HEK293 (cell line): ENCODE measurements at regions not wholly inside any gene's neighbourhood (a gene's known extent, or its start where the extent isn't known, plus 50 kb on each side); places are given as distances from the start of the nearest gene placed in this dataset.

Source experiments
- CTCF ChIA-PET: fragments of 350-600 bp; formaldehyde crosslinking; extraction: SDS; loops from one replicate; lab custom pipeline; 2021; ENCODE audit warnings: antibody characterized with exemption; lab: Yijun Ruan, JAX
- POLR2A ChIA-PET: fragments of 300-600 bp; formaldehyde crosslinking; extraction: SDS; loops from one replicate; lab custom pipeline; 2020; ENCODE audit warnings: antibody characterized with exemption, inconsistent platforms; lab: Yijun Ruan, JAX
- H3K27ac ChIP-seq: fragments of 200-500 bp; sonication (Bioruptor generic); 2 replicates; pipeline ENCODE4 v1.5.1; 2014; ENCODE audit warnings: low read depth, low read length, control low read depth, inconsistent platforms; ENCODE audit errors: extremely low read depth
- H3K36me3 ChIP-seq, 2 experiments: fragments of 200-500 bp in 1 of 2; sonication (Bioruptor generic) in 1 of 2; 1 replicate in 1 of 2; 2 replicates in 1 of 2; pipeline ENCODE4 v1.5.1; 2014 to 2017; ENCODE audit warnings: inconsistent platforms in 2 of 2, low read length in 2 of 2; ENCODE audit not compliant: control insufficient read depth in 2 of 2, insufficient read depth in 1 of 2
- H3K4me1 ChIP-seq: fragments of 200-500 bp; sonication (Bioruptor generic); 2 replicates; pipeline ENCODE4 v1.5.1; 2014; ENCODE audit warnings: mild to moderate bottlenecking, low read length, inconsistent platforms; ENCODE audit not compliant: control insufficient read depth, insufficient read depth
- H3K4me3 ChIP-seq: 2 replicates; pipeline ENCODE4 v1.5.1; 2011; ENCODE audit warnings: low read depth, mild to moderate bottlenecking, control low read depth, low read length, moderate library complexity
- H3K9me3 ChIP-seq: fragments of 200-500 bp; sonication (Bioruptor generic); 2 replicates; pipeline ENCODE4 v1.5.1; 2014; ENCODE audit warnings: low read depth, low read length, inconsistent platforms; ENCODE audit not compliant: control insufficient read depth, insufficient read depth
- ELK4 ChIP-seq: IDR thresholded peaks from 2 replicates; pipeline ENCODE4 v1.6.1; 2011; ENCODE audit warnings: mild to moderate bottlenecking, low read depth, low read length, borderline replicate concordance
- INSM2 ChIP-seq: fragments of 450-650 bp; formaldehyde crosslinking; IDR thresholded peaks from 2 replicates; pipeline ENCODE4 v1.5.1; 2016; ENCODE audit warnings: missing biosample characterization, missing genetic modification characterization
- KLF10 ChIP-seq: fragments of 450-650 bp; IDR thresholded peaks from 2 replicates; pipeline ENCODE4 v1.5.1; 2018; ENCODE audit warnings: missing biosample characterization, mild to moderate bottlenecking, missing genetic modification characterization
- KLF16 ChIP-seq: fragments of 450-650 bp; formaldehyde crosslinking; IDR thresholded peaks from 2 replicates; pipeline ENCODE4 v1.5.1; 2017; ENCODE audit warnings: missing biosample characterization, missing genetic modification characterization
- YY1 ChIP-seq: fragments of 450-650 bp; formaldehyde crosslinking; IDR thresholded peaks from 2 replicates; pipeline ENCODE4 v1.5.1; 2018; ENCODE audit warnings: missing biosample characterization, missing genetic modification characterization
- ZBTB26 ChIP-seq: fragments of 450-650 bp; formaldehyde crosslinking; optimal IDR thresholded peaks from 2 replicates; pipeline ENCODE3; 2016; ENCODE audit warnings: missing biosample characterization, mild to moderate bottlenecking, missing genetic modification characterization
- ZBTB49 ChIP-seq: fragments of 450-650 bp; formaldehyde crosslinking; IDR thresholded peaks from 2 replicates; pipeline ENCODE4 v1.5.1; 2016; ENCODE audit warnings: missing biosample characterization, missing genetic modification characterization, low read depth
- ZBTB8A ChIP-seq: fragments of 450-650 bp; formaldehyde crosslinking; IDR thresholded peaks from 2 replicates; pipeline ENCODE4 v1.5.1; 2016; ENCODE audit warnings: missing biosample characterization, missing genetic modification characterization
- ZFP3 ChIP-seq: fragments of 450-650 bp; formaldehyde crosslinking; IDR thresholded peaks from 2 replicates; pipeline ENCODE4 v1.5.1; 2016; ENCODE audit warnings: low read depth, missing biosample characterization, missing genetic modification characterization
- ZFP69B ChIP-seq: fragments of 450-650 bp; formaldehyde crosslinking; IDR thresholded peaks from 2 replicates; pipeline ENCODE4 v1.5.1; 2016; ENCODE audit warnings: missing biosample characterization, missing genetic modification characterization
- ZNF10 ChIP-seq: fragments of 450-650 bp; formaldehyde crosslinking; IDR thresholded peaks from 2 replicates; pipeline ENCODE4 v1.5.1; 2017; ENCODE audit warnings: missing biosample characterization, missing genetic modification characterization
- ZNF138 ChIP-seq: fragments of 450-650 bp; formaldehyde crosslinking; IDR thresholded peaks from 2 replicates; pipeline ENCODE4 v1.5.1; 2016; ENCODE audit warnings: missing biosample characterization, missing genetic modification characterization, borderline replicate concordance
- ZNF140 ChIP-seq: fragments of 450-650 bp; formaldehyde crosslinking; IDR thresholded peaks from 2 replicates; pipeline ENCODE4 v1.5.1; 2016; ENCODE audit warnings: missing biosample characterization, missing genetic modification characterization
- ZNF26 ChIP-seq: fragments of 450-650 bp; formaldehyde crosslinking; IDR thresholded peaks from 2 replicates; pipeline ENCODE4 v1.5.1; 2016; ENCODE audit warnings: missing biosample characterization, missing genetic modification characterization
- ZNF324 ChIP-seq: fragments of 450-650 bp; formaldehyde crosslinking; IDR thresholded peaks from 2 replicates; pipeline ENCODE4 v1.5.1; 2016; ENCODE audit warnings: missing biosample characterization, missing genetic modification characterization
- ZNF350 ChIP-seq: fragments of 450-650 bp; formaldehyde crosslinking; IDR thresholded peaks from 2 replicates; pipeline ENCODE4 v1.5.0; 2017; ENCODE audit warnings: missing biosample characterization, mild to moderate bottlenecking, missing genetic modification characterization
- ZNF404 ChIP-seq: fragments of 450-650 bp; formaldehyde crosslinking; IDR thresholded peaks from 2 replicates; pipeline ENCODE4 v1.5.1; 2017; ENCODE audit warnings: missing biosample characterization, missing genetic modification characterization
- ZNF433 ChIP-seq: fragments of 450-650 bp; formaldehyde crosslinking; IDR thresholded peaks from 2 replicates; pipeline ENCODE4 v1.5.1; 2016; ENCODE audit warnings: missing biosample characterization, missing genetic modification characterization, low read depth
- ZNF530 ChIP-seq: fragments of 450-650 bp; formaldehyde crosslinking; IDR thresholded peaks from 2 replicates; pipeline ENCODE4 v1.5.1; 2016; ENCODE audit warnings: low read depth, missing biosample characterization, missing genetic modification characterization
- ZNF544 ChIP-seq: fragments of 450-650 bp; formaldehyde crosslinking; IDR thresholded peaks from 2 replicates; pipeline ENCODE4 v1.5.0; 2017; ENCODE audit warnings: missing biosample characterization, missing genetic modification characterization
- ZNF571 ChIP-seq: fragments of 450-650 bp; formaldehyde crosslinking; IDR thresholded peaks from 2 replicates; pipeline ENCODE4 v1.5.0; 2017; ENCODE audit warnings: missing biosample characterization, missing genetic modification characterization
- ZNF658 ChIP-seq: fragments of 450-650 bp; formaldehyde crosslinking; IDR thresholded peaks from 2 replicates; pipeline ENCODE4; 2016; ENCODE audit warnings: missing biosample characterization, missing genetic modification characterization
- ZNF692 ChIP-seq: fragments of 450-650 bp; formaldehyde crosslinking; IDR thresholded peaks from 2 replicates; pipeline ENCODE4 v1.5.1; 2016; ENCODE audit warnings: missing biosample characterization, missing genetic modification characterization
- ZXDB ChIP-seq: fragments of 450-650 bp; formaldehyde crosslinking; IDR thresholded peaks from 2 replicates; pipeline ENCODE4 v1.5.1; 2016; ENCODE audit warnings: missing biosample characterization, missing genetic modification characterization

GRCh38 chr4:120509222-120509621 is 413.3 kb downstream of the PRDM5 start:
- CTCF ChIA-PET = no interaction called here

GRCh38 chr4:120508036-120508435 is 414.5 kb downstream of the PRDM5 start:
- CTCF ChIA-PET = no interaction called here

More at GRCh38 chr4:120509222-120509621, 413.3 kb downstream of the PRDM5 start:
- Histone ChIP-seq H3K27ac (no peak overlapping the region), H3K4me3 (no peak overlapping the region), H3K4me1 (no peaks in the 10 kb centered on the region), H3K9me3 (no peaks in the 10 kb centered on the region), H3K36me3 (no peaks in the 10 kb centered on the region)
- POLR2A ChIA-PET = no interaction called here
- TF ChIP-seq YY1 (tag by site-specific recombination) (no peak), ZNF404 (tag by site-specific recombination) (no peak), ELK4 (no peak), INSM2 (tag by site-specific recombination) (no peak), ZFP3 (no peak), ZNF138 (tag by site-specific recombination) (no peak), KLF16 (tag by site-specific recombination) (no peak)

GRCh38 chr4:120506536-120506935 is 416.0 kb downstream of the PRDM5 start:
- Histone ChIP-seq H3K4me1 (no peaks in the 10 kb centered on the region), H3K9me3 (no peaks in the 10 kb centered on the region), H3K4me3 (no peak overlapping the region), H3K36me3 (no peaks in the 10 kb centered on the region), H3K27ac (no peak overlapping the region)
- ChIA-PET CTCF (no interaction called here), POLR2A (no interaction called here)
- TF ChIP-seq ZBTB26 (tag by site-specific recombination) = no peak
- no peak for TF ChIP-seq ZNF530 (tag by site-specific recombination)
- TF ChIP-seq ZBTB49 (tag by site-specific recombination) = no peak
- no peak for TF ChIP-seq ZFP69B (tag by site-specific recombination)
- no peak for TF ChIP-seq ZNF10 (tag by site-specific recombination)
- TF ChIP-seq ZNF692 (tag by site-specific recombination) = no peak
- TF ChIP-seq ZNF571 (tag by site-specific recombination) = no peak
- no peak for TF ChIP-seq KLF10 (tag by site-specific recombination)
- TF ChIP-seq ZNF544 (tag by site-specific recombination) = no peak
- TF ChIP-seq ZNF658 (tag by site-specific recombination) = no peak
- no peak for TF ChIP-seq ZNF433 (tag by site-specific recombination)

More at GRCh38 chr4:120508036-120508435, 414.5 kb downstream of the PRDM5 start:
- no peak overlapping the region for H3K27ac ChIP-seq
- POLR2A ChIA-PET = no interaction called here
- H3K4me1 ChIP-seq = no peaks in the 10 kb centered on the region
- no peaks in the 10 kb centered on the region for H3K36me3 ChIP-seq
- TF ChIP-seq ZNF26 (tag by site-specific recombination) (no peak), ZXDB (tag by site-specific recombination) (no peak), ZNF324 (no peak), ZBTB8A (no peak), ZFP3 (no peak), ZNF571 (tag by site-specific recombination) (no peak), ZNF350 (tag by site-specific recombination) (no peak), ZNF140 (tag by site-specific recombination) (no peak)
- H3K4me3 ChIP-seq = no peak overlapping the region
- no peaks in the 10 kb centered on the region for H3K9me3 ChIP-seq
